Stimulated activated CD4-positive, alpha-beta T cell treated with anti-CD3 and anti-CD28 coated beads, Interleukin-2, amount 100 ng/mL, for 24 hours (primary cell): ENCODE measurements at regions not wholly inside any gene's neighbourhood (a gene's known extent, or its start where the extent isn't known, plus 50 kb on each side); places are given as distances from the start of the nearest gene placed in this dataset.

Experiments
- DNase-seq, 2 donors: peaks; one replicate each; pipeline ENCODE4 v3.0.0-alpha.2; 2020

DNA sequence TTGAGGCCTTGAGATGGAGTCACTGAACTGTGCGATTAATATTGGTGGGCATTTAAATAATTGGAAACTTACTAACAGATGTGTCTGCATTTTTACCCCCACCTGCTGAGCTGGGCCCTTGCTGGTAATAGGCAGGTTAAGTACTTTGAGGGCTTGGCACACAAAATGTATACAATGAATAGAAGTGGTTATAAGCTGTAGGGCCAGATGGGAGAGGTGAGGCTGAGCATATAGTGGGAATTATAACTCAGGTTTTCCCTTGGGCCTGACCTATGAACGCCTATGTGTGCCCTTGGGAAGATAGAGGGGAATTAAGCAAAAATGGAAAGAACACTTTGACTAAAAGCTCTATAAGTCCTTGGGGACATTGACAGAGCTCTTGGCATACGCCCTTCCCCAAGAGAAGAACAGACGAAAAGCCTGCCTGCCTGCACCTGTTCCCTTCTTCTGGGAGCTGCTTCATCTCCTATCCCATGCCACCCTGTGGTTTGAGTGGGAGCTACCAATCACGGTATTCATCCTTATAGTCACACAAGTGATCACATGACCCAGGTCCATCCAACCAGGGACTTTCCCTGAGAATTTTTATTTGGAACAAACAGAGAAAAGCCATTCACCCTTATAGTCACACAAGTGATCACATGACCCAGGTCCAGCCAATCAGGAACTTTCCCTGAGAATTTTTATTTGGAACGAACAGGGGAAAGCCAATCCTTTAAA is 260.7 kb upstream of the CSF3R start:
- no peak for DNase-seq

DNA sequence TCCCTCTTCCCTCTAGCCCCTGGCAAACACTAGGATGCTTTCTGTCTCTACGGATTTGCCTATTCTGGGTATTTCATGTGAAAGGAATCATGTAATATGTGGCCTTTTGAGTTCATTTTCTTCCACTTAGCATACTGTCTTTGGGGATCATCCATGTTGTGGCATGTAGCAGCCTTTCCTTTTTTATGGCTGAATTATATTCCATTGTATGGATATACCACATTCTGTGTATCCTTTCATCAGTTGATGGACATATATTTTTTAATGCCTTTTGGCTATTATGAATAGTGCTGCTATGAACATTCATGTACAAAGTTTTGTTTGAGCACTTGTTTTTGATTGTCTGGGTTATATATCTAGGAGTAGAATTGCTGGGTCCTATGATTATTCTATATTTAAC is 258.4 kb upstream of the CSF3R start:
- DNase-seq = no peak

DNA sequence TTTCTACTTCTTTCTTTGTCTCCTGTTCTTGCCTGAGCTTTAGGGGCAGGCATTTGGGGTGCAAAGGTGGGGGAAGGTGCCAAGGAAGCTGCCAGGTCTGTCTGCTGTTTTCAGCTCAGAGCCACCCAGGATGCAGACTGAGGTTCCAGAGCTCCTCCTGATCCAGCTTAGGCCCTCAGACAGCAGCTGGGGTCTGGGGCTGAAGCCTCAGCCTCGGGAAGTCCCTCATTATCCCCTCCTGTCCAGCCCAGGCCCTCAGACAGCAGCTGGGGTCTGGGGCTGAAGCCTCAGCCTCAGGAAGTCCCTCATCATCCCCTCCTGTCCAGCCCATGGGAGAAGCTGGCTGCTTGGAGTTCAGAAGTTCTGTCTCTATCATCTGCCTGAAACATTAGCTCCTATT is 257.7 kb upstream of the CSF3R start:
- DNase-seq = no peak

DNA sequence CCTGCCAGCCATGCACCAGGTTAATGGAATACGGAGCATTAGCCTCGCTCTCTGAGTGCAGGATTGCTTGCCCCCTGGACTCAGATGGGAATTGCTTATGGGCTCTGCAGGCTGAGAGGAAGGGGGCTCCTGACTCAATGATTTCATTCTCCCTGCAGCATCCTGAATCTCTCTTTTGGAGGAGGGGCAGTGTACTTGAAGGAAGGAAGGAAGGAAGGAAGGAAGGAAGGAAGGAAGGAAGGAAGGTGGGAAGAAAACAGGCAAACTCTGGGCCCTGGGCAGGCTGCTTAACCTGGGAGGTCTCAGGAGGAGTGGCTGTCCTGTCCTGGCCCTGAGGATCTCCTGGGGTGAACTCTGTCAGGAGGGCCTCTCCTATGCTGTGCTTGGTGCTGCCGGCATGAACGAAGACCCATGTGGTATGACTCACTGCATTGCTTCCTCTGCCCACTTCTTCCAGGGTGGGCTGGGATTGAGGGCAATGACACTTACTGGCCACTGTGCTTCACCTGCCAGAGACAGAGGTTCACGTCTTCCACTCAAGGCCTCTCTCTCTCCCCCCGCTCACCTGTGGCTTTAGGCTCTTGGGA is 257.1 kb upstream of the CSF3R start:
- no peak for DNase-seq

DNA sequence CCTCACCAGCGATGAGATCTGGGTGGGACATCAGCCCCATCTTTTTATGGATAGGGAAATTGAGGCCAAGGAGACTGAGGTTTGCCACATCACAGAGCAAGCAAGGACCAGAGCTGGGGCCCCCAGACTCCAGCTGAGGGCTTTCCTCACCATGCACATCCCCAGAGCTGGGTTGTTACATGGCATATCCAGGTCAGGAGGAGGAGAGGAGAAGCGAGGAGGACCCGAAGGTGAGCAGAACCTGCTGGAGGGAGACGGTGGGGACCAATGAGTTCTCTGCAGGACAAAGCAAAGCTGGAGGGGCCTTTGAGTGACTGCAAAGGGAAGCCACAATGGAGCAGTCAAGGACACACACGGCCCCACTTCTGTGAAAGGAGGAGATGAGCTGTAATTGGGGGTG is 255.5 kb upstream of the CSF3R start:
- no peak for DNase-seq

DNA sequence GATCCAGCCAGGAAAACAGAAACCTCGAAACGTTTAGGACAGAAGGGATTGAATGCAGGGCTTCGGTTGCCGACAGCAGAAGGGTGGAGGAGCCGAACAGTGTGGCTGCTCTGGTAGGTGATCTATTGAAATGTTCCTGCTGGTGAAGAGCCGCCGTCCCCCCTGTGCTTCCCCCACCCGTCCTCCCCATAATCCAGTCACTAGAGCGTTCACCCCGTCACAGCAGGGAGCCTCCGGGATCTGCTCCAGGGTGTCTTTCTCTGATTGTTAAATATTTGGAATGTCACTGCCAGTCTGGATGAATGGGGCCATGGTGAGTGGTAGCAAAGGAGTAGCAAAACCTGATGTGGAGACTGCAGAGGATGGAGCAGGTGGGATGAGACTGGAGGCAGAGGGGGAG is 255.1 kb upstream of the CSF3R start:
- no peak for DNase-seq

DNA sequence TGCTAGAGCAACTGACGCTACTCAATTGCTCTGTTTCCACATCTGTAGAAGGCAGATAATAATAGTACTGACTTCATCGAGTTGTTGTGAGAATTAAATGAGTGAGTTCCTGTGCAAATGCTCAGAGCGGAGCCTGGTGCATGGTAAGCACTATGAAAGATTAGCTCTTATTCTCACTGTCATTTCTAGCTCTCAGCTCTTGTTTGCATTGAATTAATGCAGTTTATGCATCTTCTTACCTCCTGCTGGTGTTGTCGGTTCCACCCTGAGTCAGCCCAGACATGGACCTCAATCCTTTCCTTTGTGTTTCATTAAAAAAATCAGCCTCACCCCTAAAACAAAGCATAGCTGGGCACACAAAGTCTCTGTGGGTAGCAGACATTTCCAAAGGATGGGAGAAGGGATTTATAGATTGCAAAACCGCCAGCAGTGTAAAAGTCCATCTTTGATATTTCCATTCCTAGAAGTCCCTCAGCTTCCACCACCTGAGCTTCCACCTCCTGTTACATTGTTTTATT is 254.4 kb upstream of the CSF3R start:
- DNase-seq = no peak

DNA sequence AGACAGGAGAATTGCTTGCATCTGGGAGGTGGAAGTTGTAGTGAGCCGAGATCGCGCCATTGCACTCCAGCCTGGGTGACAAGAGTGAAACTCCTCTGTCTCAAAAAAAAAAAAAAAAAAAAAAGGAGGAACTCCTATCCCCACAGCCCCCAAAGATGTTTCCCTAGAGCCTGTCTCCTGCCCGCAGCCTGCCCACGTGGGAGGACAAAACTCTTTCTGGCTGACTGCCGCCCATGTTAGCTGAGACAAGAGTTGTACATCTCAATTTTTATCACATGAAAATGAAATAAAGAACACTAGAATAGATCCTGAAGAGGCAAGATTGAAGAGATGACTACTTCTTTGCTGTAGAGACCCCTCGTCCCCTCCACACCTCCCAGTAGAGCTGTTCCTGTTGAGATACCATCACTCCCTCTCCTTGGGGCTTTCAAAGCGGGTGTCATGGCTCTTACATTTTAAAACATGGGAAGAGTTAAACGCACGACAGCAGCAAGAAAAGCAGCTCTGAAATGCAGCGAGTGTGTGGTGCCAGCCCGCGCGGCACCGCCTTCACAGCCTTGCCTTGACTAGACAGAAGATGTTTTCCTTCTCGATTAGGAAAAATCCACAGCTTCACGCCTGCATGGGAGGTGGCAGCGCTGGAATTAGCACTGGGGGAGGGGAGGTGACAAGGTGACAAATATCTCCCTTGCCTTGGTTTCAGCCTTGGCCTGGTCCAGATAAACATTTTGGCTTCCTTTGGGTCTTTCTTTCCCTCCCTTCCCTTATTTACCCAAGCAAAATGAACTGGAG is 253.4 kb upstream of the CSF3R start:
- DNase-seq = no peak

DNA sequence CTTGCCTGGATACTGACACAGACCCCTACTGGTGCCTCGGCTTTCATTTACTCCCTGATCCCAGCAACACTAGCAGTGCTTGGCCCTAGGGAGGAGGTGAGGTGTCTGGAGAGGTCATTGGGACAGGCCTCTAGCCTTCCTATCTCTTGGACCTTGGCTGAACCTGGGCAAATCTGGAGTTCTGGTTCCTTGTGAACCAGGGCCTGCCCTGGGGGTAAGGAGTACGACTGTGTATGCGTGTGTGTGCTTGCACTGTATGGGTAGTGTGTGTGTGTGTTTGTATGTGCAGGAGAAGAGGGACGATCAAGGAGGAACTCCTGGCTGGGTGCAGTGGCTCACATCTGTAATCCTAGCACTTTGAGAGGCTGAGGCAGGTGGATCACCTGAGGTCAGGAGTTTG is 252.7 kb upstream of the CSF3R start:
- no peak for DNase-seq

DNA sequence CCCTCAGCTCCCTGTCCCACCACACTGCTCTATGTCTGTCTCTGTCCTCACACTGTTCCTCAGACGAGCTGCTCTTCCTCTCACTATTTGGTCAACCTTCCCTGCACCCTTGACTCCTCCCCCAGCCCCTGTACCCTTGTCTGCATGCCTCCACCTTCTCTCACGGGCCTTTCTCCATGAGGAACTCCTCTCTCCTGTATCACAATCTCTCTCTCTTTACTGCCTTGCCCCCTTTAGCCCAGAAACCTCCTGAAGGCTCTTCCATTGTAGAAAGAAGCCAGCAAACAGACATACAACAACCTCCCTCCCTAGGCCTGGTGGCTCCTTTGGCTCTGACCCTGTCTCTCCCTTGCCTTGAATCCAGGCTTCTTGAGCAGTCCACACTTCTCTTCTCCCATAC is 251.6 kb upstream of the CSF3R start:
- no peak for DNase-seq

DNA sequence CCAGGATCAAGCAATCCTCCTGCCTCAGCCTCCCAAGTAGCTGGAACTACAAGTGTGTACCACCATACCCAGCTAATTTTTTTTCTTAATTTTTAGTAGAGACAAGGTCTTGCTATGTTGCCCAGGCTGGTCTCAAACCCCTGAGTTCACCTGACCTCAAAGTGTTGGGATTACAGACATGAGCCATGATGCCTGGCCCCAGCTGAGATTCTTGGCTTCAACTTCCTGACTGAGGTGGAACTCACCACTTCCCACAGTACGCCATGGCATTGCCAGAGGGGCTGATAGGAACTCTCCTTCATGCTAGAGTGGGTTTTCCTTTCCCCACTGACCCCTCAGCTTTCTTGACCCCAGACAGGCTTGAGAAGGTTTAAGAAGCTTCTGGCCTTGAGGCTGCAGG is 251.0 kb upstream of the CSF3R start:
- DNase-seq = no peak

DNA sequence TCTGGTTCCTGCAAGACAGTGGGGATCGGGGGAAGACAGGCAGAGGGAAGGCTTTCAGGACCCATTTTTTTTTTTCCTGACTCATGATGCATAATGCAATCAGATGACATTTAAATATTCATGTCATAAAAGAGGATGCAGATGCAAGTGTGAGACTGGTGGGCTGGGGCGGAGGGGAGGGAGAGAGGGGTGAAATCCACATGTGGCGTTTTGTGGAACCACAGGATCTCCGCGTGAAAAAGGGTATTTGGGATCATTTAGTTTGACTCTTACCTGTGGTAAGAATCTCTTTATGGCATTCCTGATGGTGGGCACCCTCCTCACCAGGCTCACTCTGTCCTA is 249.3 kb upstream of the CSF3R start:
- no peak for DNase-seq

DNA sequence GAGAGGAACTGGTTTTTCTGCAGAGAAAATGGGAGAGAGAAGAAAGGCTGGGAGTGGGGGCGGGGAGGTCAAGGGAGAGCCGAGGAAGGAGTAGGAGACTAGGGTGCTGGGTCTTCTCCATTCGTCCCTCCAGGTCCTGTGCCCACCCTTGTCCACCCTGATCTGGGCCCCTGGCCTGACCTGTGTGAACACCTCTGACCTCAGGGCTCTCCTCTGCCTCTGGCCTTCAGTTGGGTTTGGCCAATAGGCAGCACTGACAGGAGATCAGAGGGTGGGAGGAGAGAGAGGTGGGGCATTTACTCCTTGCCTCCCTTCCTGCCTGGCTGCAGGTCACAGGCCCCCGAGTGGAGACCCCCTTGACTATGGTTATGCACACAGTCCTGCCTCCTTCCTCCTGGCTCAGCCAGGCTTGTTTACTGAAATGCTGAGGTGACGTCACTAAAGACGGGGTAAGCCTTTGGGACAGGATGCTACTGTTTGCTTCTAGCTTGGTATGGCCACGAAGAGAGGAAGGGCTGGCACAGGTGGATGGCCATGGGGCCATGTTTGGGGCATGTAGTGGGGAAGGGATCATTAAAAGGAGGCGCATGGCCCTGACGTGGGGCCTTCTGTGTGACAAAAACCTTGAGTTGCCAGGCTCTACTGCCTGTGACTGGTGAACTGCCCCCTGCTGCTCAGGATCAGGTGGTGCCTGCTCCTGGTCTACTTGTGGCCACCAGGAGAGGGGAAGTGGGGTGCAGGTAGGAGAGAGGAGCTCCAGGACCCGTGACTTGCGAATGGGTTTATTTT is 248.7 kb upstream of the CSF3R start:
- no peak for DNase-seq

DNA sequence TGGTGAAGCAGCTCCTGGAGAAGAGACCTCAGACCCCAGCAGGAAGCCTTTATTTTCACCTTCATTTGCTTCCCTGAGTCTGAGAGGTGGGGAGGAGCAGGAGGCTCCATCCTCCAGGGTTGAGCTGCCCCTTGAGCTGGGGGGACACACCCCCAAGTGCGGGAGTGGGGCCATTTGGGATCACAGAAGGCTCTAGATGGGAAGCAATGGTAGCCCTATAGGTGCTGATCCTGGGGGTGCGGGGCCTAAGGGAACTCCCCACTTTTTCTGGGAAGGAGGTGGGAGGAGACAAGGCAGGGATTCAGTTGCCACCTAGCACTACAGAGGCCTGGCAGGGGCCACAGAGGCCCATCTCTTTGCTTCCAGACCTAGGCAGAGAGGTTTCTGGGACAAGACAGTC is 247.9 kb upstream of the CSF3R start:
- no peak for DNase-seq

DNA sequence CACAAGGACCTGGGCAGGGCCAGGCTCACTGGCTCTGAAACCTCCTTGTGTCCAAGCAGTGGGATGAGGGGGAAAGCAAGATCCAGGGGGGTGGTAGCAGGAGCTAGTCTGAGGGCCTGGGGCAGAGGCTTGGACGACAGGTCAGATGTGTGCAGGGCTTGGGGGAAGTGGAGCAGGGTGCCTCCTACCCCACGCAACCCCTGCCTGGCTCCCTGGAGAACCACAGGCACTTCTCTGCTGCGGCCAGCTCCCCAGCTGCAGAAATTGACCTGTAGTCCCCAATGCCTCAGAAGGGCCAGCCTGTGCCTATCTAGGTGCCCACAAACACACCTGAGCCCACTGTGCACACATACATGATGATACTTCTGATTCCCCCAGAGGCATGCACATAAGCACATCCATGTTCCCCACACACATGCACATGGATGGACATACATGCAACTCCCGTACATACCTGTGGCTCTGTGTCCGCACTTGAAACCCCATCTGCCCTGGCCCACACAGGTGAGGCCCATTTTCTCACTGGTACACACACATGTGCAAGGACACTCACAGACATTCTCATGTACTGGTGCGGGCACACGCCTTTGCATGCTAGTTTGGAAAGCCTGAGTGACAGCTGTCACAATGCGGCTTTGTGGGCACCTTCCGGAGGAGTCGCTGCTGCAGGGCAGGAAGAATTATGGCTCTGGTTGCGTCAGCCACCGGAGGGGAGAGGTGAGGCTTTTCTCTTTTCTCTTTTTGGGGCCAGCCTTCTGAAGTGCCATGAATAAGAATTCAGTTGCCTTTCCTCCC is 247.2 kb upstream of the CSF3R start:
- no peak for DNase-seq

DNA sequence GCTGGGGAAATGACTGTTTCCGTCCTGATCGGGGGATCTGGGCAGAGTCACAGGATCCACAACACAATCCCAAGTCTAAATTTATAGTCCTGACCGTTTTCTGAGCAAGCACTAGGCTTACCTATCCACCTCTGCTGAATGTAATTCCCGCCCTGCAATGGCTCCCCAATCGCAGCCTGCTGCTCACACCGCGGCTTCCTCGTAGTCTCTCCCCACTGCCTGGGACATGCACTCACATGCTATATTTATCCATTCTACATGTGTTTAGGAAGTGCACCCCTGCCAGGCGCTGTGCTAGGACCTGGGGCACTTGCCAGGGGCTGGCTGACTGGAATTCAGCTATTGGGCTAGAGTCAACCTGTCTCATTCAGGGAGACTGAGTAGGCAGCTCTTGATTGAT is 246.6 kb upstream of the CSF3R start:
- no peak for DNase-seq

DNA sequence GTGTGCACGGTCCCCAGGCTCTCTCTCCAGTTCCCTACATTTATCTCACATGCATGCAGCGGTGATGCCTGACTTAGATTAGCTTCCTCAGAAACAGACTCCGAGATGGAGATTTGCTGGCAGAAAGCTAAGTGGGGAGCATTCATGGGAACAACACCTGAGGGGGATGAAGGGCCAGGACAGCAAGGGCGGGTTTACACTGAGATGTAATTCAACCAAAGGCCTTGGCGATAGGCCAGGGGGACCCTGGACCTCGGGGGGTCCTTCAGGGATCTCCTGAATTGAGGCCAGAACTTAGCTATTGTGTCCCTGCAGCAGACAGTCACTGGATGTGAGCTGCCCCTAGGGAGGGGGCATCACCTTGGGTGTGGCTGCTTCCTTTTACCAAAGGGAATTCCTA is 246.1 kb upstream of the CSF3R start:
- DNase-seq = no peak

DNA sequence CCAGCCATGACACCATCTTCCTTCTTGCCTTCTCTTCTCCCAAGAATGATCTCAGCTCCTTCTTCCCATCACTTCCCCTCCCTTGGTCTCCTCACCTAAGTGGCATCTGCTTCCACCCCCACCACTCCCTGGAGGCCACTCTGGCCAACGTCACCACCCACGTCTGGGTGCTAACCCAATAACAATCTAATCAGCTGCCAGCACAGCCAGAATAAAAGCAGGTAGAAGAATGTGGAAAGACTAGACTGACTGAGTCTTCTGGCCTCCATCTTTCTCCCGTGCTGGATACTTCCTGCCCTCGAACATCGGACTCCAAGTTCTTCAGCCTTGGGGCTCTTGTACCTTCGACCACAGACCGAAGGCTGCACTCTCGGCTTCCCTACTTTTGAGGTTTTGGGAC is 245.3 kb upstream of the CSF3R start:
- no peak for DNase-seq

DNA sequence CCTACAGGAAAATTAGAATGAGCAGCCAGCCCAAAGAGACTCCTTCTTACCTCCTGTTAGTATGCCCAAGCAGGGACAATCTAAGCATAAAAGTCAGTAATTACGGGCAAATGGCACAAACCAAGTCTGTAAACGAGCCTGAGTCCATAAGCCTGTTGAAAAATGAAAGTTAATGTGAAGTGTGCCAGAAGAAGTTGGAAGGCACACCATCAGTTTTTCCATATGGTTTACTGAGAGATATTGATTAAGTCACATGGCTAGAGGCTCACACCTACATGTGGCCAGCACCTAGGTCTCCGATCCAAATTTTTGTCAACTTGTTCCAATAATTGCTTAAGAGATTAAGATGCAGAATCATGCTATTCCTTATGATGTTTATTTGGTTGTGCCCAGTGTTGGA is 242.4 kb upstream of the CSF3R start:
- DNase-seq = no peak

DNA sequence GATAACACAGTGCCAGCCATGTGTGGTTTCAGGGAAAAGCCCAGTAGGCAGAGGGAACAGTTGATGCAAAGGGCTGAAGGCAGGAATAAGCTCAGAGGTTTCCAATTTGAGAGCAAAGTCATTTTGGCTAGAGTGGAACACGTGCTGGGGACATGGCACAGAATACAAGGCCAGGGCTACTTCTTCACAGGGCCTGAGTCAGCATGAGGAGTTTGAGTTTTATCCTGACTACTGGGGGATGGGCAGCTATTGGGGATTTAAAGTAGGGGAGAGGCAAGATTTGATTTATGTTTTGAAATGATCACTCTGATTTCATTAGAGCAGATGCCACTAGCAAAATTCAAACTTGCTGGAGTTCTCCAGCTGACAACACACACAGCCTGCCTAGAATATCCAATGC is 241.1 kb upstream of the CSF3R start:
- DNase-seq = no peak

DNA sequence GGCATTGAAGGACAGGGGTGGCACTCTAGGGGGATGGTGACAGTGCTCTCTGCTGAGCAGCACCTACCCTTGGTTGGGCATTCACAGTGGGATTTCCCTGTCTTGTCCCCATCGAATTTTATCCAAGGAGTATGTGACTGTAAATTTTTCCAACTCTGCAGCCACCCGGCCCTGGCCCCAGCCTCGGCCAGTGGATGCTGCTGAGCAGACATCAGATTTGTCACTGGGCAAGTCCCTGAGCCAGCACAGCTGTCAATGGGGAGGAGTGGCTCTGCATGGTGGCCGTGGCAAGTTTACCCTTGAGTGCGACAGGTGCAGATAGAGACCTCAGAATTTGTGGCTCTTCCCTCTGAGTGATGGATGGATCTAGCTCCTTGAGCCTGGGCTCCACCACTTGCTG is 240.2 kb upstream of the CSF3R start:
- DNase-seq = no peak

DNA sequence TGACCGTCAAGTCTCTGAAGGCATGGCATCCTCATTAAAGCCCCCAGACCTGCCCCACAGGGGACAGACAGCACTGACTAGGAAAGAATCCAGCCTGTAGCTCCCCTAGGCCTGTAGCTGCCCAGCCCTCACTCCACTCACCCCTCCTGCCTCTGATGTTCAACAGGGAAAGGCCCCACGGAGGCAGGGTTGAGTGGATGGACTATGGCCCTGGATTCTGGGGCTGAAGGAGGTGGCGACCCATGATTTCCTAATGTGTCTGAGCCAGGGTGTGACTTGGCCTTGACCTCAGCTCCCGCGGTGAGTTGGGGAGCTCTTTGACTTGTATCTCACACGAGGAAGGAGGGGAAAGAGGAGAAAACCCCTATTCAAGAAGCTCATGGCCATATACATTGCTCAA is 238.5 kb upstream of the CSF3R start:
- no peak for DNase-seq

DNA sequence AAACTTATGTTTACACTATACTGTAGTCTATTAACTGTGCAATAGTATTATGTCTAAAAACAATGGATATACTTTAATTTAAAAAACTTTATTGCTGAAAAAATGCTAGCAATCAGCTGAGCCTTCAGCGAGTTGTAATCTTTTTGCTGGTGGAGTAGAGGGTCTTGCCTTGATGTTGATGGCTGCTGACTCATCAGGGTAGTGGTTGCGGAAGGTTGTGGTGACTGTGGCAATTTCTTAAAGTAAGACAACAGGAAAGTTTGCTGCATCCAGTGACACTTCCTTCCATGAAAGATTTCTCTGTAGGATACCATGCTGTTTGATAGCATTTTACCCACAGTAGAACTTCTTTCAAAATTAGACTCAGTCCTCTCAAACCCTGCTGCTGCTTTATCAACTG is 234.7 kb upstream of the CSF3R start:
- DNase-seq = no peak
